ENCODE measurements at regions not wholly inside any gene's neighbourhood (a gene's known extent, or its start where the extent isn't known, plus 50 kb on each side); places are given as distances from the start of the nearest gene placed in this dataset.

DNA sequence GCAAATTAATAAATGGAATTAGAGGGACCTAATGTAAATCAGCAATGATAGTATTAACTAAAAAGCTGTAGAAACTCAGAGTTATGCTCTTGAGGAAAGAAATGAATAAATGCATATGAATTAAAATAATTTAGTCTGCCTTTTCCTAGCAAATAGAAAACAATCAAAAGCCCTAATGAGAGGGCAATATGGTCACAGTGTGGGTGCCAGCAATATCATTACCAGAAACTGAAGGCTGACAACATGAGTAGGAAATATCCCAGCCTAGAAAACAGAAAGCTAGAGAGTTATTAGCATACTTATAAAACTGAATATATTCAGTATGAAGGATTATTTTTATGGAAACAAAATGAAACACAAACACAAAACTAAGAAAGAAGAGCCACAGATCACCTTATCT, 987.5 kb upstream of the SEL1L start:
- FAIRE-seq: no peak

DNA sequence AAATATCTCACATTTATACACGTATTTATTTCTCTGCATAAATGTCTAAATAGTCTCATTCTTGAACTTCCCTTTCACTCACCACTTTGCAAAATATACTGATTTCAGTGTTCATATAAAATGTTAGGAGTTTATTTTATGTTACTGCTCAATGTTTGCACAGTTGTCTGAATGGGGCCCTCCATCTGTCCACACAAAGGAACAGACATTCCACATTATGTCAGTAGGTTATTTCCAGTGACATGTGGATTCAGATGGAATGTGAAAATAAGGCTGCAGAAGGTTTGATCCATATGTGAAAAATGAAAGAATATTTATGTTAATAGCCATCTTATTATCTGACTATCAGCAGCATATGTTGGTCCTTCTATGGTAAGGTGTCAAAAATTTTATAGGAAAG, 994.4 kb upstream of the SEL1L start:
- no peak for FAIRE-seq

More for the DNA sequence above, 987.5 kb upstream of the SEL1L start:
- TF ChIP-seq, protein P1, sequence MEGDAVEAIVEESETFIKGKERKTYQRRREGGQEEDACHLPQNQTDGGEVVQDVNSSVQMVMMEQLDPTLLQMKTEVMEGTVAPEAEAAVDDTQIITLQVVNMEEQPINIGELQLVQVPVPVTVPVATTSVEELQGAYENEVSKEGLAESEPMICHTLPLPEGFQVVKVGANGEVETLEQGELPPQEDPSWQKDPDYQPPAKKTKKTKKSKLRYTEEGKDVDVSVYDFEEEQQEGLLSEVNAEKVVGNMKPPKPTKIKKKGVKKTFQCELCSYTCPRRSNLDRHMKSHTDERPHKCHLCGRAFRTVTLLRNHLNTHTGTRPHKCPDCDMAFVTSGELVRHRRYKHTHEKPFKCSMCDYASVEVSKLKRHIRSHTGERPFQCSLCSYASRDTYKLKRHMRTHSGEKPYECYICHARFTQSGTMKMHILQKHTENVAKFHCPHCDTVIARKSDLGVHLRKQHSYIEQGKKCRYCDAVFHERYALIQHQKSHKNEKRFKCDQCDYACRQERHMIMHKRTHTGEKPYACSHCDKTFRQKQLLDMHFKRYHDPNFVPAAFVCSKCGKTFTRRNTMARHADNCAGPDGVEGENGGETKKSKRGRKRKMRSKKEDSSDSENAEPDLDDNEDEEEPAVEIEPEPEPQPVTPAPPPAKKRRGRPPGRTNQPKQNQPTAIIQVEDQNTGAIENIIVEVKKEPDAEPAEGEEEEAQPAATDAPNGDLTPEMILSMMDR (IDR thresholded peaks at IDR 0.05; ENCODE audit: insufficient read depth, missing control alignments): no peak
- DNase-seq (ENCODE audit: insufficient read length, low spot score): no peak

DNA sequence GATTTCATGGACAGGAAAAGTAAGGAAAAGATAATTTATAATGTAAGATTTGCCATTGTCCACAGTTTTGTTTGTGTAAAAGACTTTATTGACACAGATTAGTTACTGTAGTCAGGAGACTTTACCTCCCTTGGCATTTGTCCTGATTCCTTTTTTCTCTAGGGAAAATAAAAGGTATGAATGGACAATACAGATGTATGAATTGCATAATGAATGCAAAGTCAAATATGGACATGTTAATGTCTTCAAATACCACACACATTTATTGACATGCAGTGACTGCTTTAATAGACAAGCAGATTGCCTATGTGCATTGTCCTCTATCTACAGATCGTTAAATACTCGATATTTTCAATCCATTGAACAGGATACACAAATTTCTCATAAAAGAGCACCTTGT, 999.7 kb upstream of the SEL1L start:
- no peak for FAIRE-seq
- TF ChIP-seq, protein P1 (IDR thresholded peaks at IDR 0.05; ENCODE audit: insufficient read depth, missing control alignments): no peak
- DNase-seq (ENCODE audit: insufficient read length, low spot score): no peak

More for the DNA sequence above, 994.4 kb upstream of the SEL1L start:
- TF ChIP-seq, protein P1 (IDR thresholded peaks at IDR 0.05; ENCODE audit: insufficient read depth, missing control alignments): no peak
- DNase-seq (ENCODE audit: insufficient read length, low spot score): no peak

DNA sequence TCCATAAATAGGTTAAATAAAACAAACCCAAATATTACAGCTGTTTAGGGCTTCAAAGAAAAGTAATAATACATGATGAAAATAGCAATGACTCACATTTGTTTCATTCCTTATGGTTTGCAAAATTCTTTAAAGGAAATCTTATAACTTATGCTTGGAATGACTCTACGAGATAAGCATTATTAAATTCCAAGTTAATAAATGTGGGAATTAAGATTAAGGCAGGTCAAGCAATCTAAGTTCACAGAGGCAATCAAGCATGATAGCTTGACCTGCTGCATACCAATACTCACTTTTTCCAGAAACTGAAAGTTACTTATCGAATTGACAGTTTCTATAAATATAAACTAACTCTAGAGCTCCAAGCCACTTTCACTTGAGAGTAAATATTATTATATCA, 1002.9 kb upstream of the SEL1L start:
- TF ChIP-seq, protein P1 (IDR thresholded peaks at IDR 0.05; ENCODE audit: insufficient read depth, missing control alignments): no peak
- FAIRE-seq (no peak), DNase-seq (ENCODE audit: insufficient read length, low spot score) (no peak)

DNA sequence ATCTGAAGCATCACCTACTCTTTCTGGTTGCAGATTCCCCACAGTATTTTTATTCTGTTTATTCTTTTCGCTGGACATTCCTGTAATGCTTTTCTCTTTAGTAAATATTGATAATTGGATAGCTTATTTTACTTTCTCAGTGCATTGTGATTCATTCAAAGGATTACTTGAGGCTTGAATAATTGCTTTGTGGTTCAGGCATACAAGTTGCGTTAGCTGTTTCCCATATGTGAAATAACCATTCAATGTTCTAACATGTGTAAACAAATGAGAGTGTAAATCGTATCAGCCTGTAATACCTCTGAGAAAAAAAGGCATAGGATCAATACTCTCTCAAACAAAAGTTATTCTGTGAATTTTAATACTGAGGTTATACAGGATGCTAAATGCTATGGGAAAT, 1004.2 kb upstream of the SEL1L start:
- TF ChIP-seq, protein P1 (IDR thresholded peaks at IDR 0.05; ENCODE audit: insufficient read depth, missing control alignments): no peak
- no peak for DNase-seq (ENCODE audit: insufficient read length, low spot score)
- FAIRE-seq: no peak

DNA sequence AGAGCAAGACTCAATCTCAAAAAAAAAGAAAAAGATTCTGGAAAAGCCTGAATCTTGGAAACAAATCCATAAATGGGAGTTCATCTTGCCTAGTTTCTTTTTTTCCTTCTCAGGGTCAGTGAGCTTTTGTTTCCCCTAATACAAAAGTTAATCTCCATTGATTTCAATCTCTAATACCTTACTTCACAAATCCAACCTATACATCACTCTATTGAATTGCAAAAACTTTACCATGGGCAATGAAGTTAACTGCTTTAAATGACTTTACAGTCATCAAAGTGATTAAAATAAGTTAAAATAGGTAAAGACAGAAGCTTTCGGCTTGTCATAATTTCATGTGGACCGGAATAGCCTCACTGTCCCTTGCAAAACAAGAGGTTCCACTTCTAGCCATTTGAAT, 1012.7 kb upstream of the SEL1L start:
- DNase-seq (ENCODE audit: insufficient read length, low spot score) (no peak), FAIRE-seq (no peak)
- TF ChIP-seq, protein P1 (IDR thresholded peaks at IDR 0.05; ENCODE audit: insufficient read depth, missing control alignments): no peak

DNA sequence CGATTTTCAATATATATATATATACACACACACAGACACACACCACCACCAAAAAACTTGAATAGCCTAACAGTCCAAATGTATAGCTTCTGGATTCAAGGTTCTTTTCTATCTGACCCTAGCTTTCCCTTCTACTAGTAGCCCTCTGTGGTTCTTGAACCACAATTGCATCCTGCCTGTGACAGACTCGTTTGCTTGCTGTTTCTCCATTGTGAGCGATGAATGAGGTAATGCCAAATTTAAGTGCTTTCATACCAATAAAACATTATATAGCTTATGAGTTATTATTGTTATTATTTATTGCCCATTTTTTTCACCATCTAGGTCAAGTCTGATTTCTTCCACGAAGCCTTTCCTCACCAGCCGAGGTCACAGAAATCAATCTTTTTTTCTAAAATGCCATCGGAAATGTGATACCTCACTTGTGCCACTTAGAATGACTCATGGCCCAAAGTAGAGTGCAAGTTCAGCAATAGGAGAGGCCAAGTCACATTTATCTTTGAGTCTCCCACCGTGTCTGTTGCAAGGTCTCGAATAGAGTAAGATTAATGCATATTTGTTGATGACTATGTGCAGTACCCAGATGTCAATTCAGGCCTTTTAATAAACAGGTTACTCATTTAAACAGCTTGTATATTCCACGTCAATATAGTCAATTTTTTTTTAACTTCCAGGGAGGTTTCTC, 1015.8 kb upstream of the SEL1L start:
- FAIRE-seq: no peak
- DNase-seq (ENCODE audit: insufficient read length, low spot score): no peak
- TF ChIP-seq, protein P1 (IDR thresholded peaks at IDR 0.05; ENCODE audit: insufficient read depth, missing control alignments): no peak
